ENCODE measurements at regions not wholly inside any gene's neighbourhood (a gene's known extent, or its start where the extent isn't known, plus 50 kb on each side); places are given as distances from the start of the nearest gene placed in this dataset.

DNA sequence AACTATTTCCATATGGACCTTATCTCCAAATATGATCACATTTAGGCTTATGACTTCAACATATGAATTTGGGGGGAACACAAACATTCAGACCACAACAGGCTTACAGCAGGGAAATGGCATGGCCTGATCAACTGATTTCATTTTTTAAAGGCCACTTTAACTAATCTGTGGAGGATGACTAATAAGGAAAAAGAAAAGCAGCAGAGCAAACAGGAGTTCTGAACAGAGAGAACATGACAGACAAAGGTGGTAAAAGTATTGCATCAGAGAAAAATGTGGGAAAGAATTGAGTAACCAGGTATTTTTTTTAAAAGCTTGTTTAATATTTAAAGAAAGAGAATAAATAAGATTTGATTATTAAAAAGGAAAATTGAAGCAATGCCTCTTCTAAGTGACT is 366.1 kb upstream of the TMPO start:
- TF ChIP-seq POLR2A (conservative IDR thresholded peaks at IDR 0.05): no peak
- no peak for TF ChIP-seq JUN (IDR thresholded peaks at IDR 0.05; ENCODE audit: borderline replicate concordance, low read depth, low read length)
- TF ChIP-seq JUN (CRISPR knock-in tag; IDR thresholded peaks at IDR 0.05; ENCODE audit: borderline replicate concordance): no peak

Data from K562 (cell line).